NCI-H69 (cell line): ENCODE measurements at regions not wholly inside any gene's neighbourhood (a gene's known extent, or its start where the extent isn't known, plus 50 kb on each side); places are given as distances from the start of the nearest gene placed in this dataset.
A peak's percentile ranks its signal among the peaks of the same experiment; 100 is the strongest.

ENCODE experiments used
- DNase-seq: peaks from one replicate; lab custom pipeline; 2025; lab: John Stamatoyannopoulos, UW

- DNase-seq = no peak
Measured at GRCh38 chr6:40720375-40720748, 133.2 kb upstream of the LRFN2 start.

- peak; percentile 90 for DNase-seq
Measured at GRCh38 chr6:40719671-40720374, 132.7 kb upstream of the LRFN2 start.

DNA sequence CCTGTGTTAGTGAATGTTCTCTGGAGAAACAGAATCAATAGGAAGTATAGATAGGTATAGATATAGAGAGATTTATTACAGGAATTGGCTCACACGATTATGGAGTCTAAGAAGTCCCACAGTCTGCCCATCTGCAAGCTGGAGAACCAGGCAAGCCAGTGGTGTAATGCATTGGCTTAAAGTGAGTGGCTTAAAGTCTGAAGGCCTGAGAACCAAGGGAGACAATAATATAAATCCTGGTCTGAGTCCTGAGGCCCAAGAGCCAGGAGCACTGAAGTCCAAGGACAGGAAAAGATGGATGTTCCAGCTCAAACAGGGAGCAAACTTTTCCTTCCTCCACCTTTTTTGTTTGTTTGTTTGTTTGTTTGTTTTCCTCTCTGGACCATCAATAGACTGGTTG lies 131.2 kb upstream of the LRFN2 start:
- DNase-seq = no peak

- no peak for DNase-seq
Measured at GRCh38 chr6:40717411-40718057, 130.4 kb upstream of the LRFN2 start.

DNA sequence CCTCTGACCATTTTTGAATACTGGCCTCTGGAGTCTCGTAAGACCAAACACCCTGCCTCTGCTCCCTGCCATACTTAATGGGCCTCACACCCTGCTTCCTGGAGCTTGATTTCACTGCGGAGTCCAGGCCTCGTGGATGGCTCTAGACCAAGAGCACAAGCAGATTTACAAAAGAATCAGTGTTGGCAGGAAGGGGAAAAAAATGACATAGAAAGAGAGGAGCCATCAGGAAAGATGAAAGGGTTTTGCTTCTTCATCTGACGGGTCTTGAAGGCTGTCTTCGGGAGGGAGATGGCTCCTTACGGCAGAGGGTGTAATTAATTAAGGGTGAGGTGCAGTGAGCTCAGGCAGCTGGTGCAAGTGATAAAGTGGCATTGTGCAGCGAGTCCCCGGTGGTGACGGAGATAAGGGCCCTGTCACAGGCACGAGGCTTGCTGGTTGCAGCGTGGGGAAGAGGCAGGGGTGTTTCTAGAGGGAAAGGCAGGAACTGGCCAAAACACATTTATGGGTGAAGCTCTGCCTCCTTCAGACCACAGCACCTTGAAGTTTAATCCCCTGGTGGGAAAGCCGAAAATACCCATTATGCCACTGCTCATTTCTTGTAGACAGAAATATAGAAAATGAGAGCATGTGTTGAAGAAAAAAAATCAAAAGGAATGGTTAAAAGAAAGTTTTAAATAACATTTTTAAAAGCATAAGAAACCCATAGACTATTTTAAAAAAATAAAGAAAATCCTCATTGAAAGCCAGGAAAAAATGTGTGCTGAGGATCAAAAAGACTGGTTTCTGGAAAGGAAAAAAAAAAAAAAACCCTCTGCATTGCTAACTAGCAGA lies 128.6 kb upstream of the LRFN2 start:
- peak; percentile 41 for DNase-seq

DNA sequence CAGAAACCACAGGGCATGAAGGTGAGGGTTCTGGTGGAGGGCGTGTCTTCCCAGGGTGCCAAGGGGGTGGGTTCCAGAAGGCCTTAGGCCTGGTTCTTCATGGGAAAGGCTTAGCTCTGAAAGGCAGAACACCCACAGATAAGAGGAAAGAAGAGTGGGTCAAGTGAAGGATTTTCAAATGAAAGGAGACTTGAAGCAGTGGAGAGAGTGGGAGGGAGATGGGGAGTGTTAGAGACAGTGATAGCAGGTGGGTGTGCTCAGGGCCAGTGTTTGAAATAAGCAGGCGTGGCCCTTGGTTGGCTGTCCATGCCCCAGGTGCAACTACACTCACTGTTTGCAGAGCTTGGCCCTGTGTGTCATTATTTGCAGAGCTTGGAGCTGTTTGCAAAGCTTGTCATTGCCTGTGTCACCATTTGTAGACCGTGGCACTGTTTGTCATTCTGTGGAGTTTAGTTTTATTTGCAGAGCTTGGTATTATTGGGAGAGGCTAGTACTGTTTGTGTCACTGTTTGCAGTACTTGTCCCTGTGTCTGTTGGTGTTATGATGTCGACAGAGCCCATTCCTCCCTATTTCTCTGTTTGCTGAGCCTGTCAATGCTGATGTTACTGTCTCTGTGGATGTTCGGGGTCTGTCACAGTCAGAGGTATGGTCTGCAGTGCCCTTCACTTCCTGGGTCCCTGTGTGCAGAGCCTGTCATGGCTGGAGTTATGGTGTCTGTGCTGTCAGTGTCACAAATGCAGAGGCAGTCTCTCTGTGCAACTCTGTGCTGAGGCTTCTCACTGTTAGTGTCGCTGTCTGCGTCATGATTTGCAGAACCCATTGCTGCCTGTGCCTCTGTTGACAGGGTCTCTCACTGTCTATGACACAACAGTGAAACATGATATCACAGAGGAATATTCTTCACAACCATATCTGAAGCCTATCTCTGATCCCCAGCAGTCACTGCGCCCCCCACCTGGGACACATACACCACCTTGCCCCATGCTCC lies 127.7 kb upstream of the LRFN2 start:
- peak; percentile 93 for DNase-seq

DNA sequence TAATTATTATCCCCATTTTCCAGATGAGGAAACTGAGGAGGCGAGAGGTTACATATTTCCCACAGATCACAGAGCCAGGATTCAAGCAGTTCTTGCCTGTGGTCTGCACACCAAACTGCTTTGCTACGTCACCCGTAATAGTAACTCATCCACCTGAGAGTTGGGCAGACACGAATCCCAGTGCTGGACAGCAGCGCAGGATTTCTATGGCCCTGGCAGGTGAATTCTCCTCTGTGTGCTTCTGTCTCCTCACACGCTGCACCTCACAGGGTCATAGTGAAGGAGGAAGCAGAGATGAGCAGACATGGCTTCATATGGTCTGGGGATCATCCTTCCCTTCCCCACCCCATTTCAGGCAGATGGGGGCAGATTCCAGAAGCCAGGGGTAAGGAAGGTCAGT lies 127.0 kb upstream of the LRFN2 start:
- DNase-seq = no peak

DNA sequence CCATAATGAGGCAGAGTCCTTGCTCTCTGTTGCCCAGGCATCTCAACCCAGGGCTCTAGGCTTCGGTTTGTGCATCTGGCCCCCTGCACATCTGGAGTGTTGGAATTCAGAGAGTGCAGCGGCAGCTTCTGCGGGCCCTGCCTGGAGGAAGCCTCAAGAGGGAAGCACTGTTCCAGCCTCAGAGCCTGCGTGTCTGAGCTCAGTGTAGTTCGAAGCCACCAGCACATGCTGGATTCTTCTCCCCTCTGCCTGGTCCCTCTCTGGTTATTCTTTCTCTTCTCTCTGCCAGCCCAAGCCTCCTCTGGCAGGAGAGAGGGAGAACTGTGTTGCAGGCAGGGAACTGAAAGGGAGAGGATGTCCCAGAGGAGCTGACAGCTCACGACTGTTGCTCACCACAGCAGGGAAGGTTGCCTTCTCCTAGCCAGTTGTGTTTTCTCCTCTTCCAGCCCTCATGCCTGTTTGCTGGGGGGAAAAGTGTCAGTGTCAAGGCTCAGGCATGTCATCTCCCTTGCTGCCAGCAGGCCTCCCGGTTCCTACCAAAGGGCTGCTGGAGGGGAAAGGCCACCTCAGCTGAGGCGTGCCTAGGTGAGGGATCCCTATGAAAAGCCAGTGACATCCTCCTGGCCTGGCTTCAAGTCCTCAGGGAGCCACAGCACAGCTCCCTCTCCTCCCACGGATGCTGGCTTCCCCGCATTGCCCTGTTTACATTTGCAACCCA lies 126.0 kb upstream of the LRFN2 start:
- DNase-seq = peak; percentile 49

GRCh38 chr6:40710626-40711330 lies 123.6 kb upstream of the LRFN2 start:
- DNase-seq = peak; percentile 90

GRCh38 chr6:40708049-40708448 lies 120.9 kb upstream of the LRFN2 start:
- DNase-seq = no peak

GRCh38 chr6:40706178-40706577 lies 119.0 kb upstream of the LRFN2 start:
- DNase-seq = peak; percentile 97

DNA sequence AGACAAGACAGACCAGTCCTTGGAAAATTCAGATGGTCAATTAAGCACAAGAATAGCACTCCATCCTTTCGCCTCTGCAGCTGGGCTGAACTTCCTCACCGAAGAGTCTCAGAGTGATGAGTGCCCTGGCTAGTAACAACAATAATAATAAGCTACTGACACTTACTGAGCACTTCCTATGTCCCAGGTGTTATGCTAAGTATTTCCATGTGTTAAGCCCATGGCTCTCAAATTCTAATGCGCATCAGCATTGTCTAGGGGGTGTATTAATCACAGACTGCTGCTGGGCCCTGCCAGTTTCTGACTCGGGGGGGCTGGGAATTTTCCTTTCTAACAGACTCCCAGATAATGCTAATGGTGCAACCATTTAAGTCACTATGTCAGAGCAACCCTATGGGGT lies 118.2 kb upstream of the LRFN2 start:
- peak; percentile 70 for DNase-seq

DNA sequence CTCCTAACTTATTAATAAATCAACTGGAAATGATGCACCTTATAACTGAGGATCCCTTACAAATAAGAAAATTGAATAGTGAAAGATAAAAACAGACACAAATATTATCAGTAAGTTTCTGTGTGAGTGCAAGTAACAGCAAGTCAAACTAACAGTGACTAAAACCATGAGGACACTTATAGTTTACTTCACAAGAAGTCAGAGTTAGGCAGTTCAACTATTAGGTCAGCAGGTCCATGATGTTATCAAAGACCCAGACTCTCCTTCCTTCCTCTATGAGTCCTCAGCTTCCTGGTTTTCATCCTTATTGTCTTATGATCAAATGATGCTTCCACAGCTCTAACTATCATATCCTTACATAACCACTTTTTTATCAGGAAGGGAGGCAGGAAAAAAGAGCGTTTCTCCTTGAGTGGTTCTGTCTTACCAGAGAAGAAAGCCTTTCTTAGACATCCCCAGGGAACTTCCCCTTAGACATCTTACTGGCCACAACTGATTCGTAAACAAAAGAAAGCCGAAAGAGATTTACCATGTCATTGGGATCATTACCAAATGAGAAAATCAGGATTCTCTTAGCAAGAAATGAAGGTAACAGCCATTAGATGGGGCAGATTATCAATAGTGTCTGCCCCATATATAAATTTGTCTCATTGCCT lies 114.3 kb upstream of the LRFN2 start:
- DNase-seq = no peak

GRCh38 chr6:40700006-40700580 lies 112.9 kb upstream of the LRFN2 start:
- no peak for DNase-seq

- DNase-seq = peak; percentile 82
Measured at GRCh38 chr6:40695750-40696415, 108.7 kb upstream of the LRFN2 start.

GRCh38 chr6:40695114-40695513 lies 108.0 kb upstream of the LRFN2 start:
- DNase-seq = peak; percentile 69

DNA sequence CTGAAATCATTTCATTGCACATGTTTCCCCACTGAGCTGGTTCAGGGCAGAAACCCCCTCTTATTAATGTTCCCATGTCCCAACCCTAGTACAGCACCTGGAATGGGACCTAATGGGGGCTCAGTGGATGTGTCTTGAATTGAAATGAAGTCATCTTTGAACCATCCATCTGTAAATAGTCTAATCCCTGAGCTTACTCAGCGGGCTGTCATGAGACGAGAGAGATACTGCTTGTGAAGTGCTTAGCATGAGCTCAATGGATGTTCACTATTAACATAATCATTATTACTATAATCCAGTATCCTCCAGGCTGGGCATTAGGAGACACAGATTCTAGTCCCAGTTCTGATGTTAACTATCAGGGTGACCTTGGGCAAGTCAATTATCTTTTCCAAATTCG lies 106.6 kb upstream of the LRFN2 start:
- no peak for DNase-seq

DNA sequence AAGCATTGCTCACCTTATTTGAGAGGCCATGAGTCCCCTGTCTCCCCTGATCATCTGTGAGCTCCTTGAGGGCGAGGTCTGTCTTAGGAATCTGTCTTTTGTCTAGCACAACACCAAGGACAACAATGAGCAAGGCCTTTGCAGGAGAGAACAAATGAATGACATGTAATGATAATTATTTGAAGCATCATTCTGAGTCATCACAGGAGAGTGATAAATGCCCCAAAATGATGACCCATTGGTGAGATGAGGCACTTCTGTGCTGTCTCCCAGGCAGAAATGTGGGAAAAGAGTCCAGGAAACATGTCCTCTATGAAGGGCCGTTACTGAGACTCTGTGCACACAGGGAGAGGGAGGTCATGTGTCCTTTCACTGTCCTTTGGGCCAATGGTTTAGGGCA lies 105.2 kb upstream of the LRFN2 start:
- no peak for DNase-seq

- peak; percentile 15 for DNase-seq
Measured at GRCh38 chr6:40689185-40689584, 102.0 kb upstream of the LRFN2 start.
